M059J (cell line): ENCODE measurements at regions not wholly inside any gene's neighbourhood (a gene's known extent, or its start where the extent isn't known, plus 50 kb on each side); places are given as distances from the start of the nearest gene placed in this dataset.

Experiments used
- DNase-seq: peaks from one replicate; pipeline ENCODE4 v3.0.0-alpha.2; 2012; ENCODE audit warnings: low read depth

DNA sequence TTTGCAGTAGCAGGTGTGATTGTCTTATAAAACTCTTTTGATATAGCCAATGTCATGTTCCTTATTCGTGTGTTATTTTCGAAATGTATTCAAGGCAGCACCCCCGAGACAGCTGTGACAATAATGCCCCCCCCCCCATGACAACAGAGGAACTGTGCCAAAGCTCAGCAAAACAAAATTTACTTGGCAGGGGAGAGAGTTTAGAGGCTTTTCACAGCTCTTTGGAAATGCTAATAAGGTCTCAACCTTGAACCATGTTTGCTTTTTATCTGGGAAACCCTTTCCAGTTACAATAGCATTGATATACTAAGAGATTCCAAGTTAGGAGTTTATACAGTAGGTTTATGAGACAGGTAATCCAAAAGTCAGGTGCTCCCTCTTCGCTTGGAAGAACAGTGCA is 56.4 kb upstream of the USP44 start:
- no peak for DNase-seq

DNA sequence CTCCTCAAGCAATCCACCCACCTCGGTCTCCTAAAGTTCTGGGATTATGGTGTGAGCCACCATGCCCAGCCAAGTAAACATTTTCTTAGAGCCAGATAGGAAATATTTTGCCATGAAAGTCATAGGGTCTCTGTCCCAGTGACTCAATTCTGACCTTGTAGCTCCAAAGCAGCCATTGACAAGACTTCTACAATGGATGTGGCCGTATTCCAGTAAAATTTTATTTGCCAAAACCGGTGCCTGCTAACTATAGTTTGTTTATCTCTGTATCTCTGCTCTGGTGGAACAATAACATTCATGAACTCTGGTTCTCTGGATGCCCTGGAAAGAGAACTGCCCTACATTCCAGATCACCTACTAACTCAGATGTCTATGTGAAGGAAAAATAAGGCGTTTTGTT is 54.6 kb upstream of the USP44 start:
- peak; percentile 96 for DNase-seq

DNA sequence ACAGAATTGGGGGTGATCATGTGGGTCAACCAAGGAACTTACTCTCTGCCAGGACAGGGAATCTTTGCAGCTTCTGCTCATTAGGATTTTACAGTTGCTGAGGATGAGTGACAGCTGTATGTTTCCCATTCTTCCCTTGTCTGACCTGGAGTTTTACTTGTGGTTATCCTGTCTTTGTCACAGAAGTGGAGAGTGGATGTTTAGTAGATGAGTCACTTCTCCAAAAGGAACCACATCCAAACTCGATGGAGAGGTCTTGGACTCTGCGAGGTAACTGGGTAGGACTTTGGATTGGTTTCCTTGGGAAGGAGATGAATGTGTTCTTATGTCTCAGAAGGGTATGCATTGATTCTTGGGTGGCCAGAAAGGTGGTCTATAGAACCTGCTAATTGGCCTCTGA is 53.8 kb upstream of the USP44 start:
- DNase-seq = peak; percentile 96

DNA sequence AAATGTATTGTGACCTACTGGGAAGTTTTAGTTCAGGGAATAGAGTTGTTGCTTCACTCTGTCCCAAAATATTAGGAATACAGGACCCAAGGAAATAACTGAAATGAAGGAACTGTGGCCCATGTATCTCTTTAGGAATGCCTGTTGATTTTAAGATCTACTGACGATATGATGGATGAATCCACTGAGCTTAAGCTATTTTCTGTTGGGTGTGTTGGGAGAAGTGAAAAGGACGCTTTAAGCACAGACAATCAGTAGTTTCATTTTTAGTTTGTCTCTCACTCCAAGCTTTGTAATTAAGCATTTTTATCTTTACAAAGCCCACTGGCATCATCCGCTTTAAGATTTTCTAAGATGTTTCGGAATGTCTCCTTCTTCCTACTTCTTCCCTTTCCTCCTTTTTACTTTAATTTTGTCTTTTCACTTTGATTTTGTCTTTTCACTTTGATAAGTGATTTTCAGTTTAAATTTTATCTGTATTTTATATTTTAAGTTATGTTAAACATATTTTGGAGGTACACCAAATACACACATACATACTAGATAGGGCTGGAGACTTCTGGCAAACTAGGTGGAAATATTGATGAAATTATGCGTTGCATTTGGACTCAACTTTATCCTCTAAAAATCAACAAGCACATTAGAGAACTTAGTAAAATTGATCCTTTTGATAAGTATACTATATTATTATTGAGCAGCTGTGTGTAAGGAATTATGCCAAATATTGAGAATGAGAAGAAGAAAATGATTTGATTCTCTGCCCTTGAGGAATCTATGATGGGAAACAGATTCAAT is 52.3 kb upstream of the USP44 start:
- DNase-seq = no peak

DNA sequence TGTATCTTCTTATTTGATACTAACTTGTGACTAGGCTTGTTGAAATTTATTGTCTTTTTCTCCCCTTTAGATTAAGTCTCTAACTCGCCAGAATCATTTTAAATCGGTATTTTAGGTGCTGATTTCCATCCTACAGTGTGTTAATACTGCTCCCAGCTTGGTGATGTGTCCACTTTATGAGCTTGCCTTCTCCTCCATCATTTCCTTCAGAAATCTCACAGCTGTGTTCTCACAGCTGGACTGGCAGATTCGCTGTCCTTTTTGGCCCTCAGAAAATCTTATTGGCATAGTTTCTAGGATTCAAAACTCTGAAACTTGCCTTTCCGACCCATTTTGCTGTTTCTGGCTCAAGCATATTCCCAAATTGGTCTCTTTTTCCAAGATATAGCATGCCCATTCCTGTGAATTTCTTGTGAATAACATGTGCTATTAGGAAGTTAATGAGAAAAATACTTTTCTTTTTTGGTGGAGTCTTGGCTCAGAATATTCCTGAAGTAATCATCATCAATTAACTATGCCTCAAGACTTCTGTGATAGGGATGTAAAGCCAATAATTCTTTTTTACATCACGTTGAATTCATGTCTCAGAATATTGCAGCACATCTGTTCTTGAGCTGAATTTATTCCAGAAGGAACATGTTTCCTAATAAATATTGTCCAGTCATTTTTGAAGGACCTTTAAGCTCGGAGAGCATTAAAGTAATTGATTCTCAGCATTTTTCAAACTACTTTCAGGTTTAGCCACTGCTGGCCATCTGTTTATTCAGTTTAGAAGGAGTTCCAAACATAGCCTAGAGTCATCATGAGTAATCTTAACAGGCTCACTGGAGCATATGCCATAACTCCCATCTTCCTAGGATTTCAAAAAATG is 50.0 kb upstream of the USP44 start:
- DNase-seq = peak; percentile 85
